GM18505 (cell line): ENCODE measurements at regions not wholly inside any gene's neighbourhood (a gene's known extent, or its start where the extent isn't known, plus 50 kb on each side); places are given as distances from the start of the nearest gene placed in this dataset.

Experiments used
- ATAC-seq: cut with Tn5 transposase; IDR thresholded peaks from one replicate; pipeline ENCODE4 v1.9.1; 2021; ENCODE audit not compliant: unreplicated experiment
- POLR2A ChIP-seq: IDR thresholded peaks from 4 replicates; pipeline ENCODE4 v1.6.1; 2011; ENCODE audit warnings: borderline replicate concordance; ENCODE audit not compliant: insufficient read depth, insufficient read length; ENCODE audit errors: extremely low read depth

- no peak for ATAC-seq
- TF ChIP-seq POLR2A = no peak
These were observed 63.2 kb upstream of the PODXL start for GRCh38 chr7:131619336-131620305.

GRCh38 chr7:131618391-131618790 lies 62.0 kb upstream of the PODXL start:
- ATAC-seq = no peak

DNA sequence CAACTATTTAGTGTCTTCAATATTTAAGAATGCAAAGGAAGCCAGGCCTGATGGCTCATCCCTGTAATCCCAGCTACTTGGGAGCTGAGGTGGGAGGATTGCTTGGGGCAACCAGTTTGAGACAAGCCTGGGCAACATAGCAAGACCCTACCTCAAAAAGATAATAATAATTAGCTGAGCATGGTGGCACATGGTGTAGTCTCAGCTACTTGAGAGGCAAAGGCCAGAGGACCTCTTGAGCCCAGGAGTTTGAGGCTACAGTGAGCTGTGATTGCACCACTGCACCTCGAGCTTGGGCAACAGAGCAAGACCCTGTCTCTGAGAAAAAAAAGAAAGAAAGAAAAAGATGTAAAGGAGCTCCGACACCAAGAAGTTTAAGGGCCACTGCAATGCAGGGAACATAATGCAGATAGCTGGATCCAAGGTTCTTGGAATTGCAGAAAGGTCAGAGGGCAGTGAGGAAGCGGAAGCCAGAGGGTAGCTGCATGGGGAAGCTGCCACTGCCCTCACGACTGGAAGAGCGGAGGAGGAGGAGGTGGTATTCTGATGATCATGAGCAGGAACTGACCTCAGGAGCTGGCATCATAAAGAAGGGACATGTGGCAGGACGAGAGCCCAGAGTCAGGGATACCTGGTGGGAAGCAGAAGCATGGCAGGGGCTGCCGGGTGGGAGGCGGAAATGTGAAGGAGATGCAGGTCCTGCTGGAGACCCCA lies 60.2 kb upstream of the PODXL start:
- no peak for ATAC-seq
- TF ChIP-seq POLR2A = no peak

More at GRCh38 chr7:131618391-131618790, 62.0 kb upstream of the PODXL start:
- TF ChIP-seq POLR2A = no peak

- ATAC-seq = no peak
- TF ChIP-seq POLR2A = no peak
These were observed 57.5 kb upstream of the PODXL start for GRCh38 chr7:131613909-131614308.

DNA sequence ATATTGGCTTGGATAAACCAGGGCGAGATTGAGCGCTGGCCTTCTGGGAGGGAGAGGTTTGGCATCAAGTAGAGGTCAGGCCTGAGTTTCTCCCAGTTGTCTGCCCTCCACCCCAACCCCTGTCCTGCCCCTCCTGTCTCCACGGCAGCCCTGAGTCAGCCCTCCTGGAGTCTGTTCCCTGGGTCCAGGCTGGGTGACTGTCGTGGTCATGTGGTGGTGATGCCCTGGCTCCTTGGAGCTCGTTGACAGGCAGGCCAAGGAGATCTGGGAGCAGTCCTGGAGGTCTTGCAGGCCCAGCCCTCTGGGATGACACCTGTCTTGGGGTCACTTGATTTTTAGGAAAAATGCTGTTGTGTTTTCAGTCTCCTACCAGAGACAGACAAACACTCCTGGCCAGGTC lies 53.6 kb upstream of the PODXL start:
- no peak for ATAC-seq
- no peak for TF ChIP-seq POLR2A

DNA sequence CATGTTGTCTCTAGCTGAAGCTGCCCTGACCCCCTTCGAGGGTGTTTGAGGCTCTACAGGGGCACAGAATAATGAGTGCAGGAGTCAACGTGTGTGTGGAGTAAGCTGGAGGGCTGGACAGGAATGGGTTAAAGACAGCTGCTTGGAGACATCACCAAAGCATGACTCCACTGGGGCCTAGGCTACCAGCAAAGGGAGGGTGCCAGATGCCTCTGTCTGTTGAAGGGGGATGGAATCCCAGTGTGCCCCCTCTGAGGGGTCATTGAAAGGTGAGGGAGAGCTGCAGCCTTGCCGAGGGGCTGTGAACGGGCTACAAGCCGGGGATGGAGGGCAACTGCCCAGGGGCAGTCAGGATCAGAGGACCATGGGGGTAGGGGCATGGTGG lies 51.7 kb upstream of the PODXL start:
- no peak for ATAC-seq
- no peak for TF ChIP-seq POLR2A

DNA sequence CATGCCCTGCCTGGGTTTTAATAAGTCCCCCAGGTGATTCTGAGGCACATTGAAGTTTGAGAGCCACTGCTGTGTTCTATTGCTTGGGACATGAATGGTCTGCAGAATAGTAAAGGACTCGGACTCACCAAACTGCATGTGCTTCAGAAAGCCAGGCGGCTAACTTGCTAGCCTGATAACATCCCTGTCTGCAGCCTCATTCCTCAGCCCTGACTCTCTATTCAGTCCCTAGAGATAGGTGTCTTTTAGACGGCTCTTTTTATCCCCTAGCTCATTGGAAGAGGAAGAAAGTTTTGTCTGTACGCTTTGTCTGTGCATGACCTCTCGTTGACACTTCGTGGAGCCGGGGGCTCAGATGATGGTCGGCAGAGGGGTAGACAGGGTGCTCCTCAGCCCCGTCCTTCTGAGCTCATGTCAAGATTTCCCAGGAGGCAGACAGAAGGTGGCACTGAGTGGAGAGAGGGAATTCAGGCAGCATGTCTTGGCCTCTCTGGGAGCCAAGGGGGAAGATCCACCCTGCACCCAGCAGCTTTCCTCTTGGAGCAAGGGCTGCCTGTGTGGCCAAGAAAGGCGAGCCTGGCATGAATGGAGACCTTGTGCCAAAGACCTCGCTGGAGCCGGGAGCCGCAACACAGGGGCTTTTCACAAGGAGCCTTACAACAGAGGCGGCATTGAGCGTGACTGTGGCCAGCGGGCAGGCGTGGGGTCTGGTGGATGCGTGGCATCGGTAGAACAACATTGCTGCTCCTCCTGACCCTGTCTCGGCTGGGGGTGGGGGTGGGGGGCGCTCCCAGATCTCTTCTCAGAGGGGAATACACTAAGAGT lies 51.1 kb upstream of the PODXL start:
- TF ChIP-seq POLR2A = no peak
- no peak for ATAC-seq

GRCh38 chr7:131606346-131607290 lies 50.2 kb upstream of the PODXL start:
- ATAC-seq = no peak
- TF ChIP-seq POLR2A = no peak
